A673 (cell line): ENCODE measurements at regions not wholly inside any gene's neighbourhood (a gene's known extent, or its start where the extent isn't known, plus 50 kb on each side); places are given as distances from the start of the nearest gene placed in this dataset.

Source experiments
- BruUV-seq: library from RNA; stranded (reverse); fragments of 400-500 nt; replicated peaks from 2 replicates; lab custom pipeline; 2021; lab: Mats Ljungman, UMichigan
- CTCF ChIA-PET: fragments of 300-600 bp; sonication (Branson Sonifier 250); formaldehyde crosslinking; loops from one replicate; lab custom pipeline; 2022; ENCODE audit warnings: antibody characterized with exemption; lab: Charles Lee
- POLR2A ChIA-PET: fragments of 300-600 bp; sonication (Branson Sonifier 250); formaldehyde crosslinking; loops from one replicate; lab custom pipeline; 2022; ENCODE audit warnings: antibody characterized with exemption; ENCODE audit not compliant: low non-redundant PET; lab: Charles Lee
- DNase-seq: peaks from one replicate; pipeline ENCODE4 v3.0.0-alpha.2; 2015; ENCODE audit warnings: low spot score
- H3K27ac ChIP-seq: fragments of 200-600 bp; sonication (generic); 2 replicates; pipeline ENCODE4 v1.5.1; 2016; ENCODE audit warnings: mixed run types, low read depth, mild to moderate bottlenecking, mixed read lengths, antibody characterized with exemption, low read length; ENCODE audit not compliant: poor library complexity, severe bottlenecking
- H3K27me3 ChIP-seq: fragments of 200-600 bp; sonication (generic); replicated peaks from 2 replicates; pipeline ENCODE4 v1.6.1; 2017; ENCODE audit warnings: mixed run types, low read depth, mild to moderate bottlenecking, mixed read lengths, antibody characterized with exemption, low read length; ENCODE audit not compliant: insufficient read depth, poor library complexity
- H3K36me3 ChIP-seq: fragments of 200-600 bp; sonication (generic); 2 replicates; pipeline ENCODE4 v1.6.1; 2016; ENCODE audit warnings: mixed run types, mild to moderate bottlenecking, mixed read lengths, antibody characterized with exemption, low read length; ENCODE audit not compliant: insufficient read depth, poor library complexity, severe bottlenecking
- H3K4me1 ChIP-seq: fragments of 200-600 bp; sonication (generic); 2 replicates; pipeline ENCODE4 v1.6.1; 2017; ENCODE audit warnings: mixed run types, mild to moderate bottlenecking, mixed read lengths, antibody characterized with exemption, low read length; ENCODE audit not compliant: insufficient read depth, poor library complexity, severe bottlenecking
- H3K4me3 ChIP-seq: fragments of 200-600 bp; sonication (generic); 2 replicates; pipeline ENCODE4 v1.5.1; 2016; ENCODE audit warnings: low read depth, mixed run types, mild to moderate bottlenecking, mixed read lengths, low read length; ENCODE audit not compliant: poor library complexity, severe bottlenecking
- H3K9me3 ChIP-seq: fragments of 200-600 bp; sonication (generic); 2 replicates; pipeline ENCODE4 v1.6.1; 2016; ENCODE audit warnings: mixed run types, low read depth, mild to moderate bottlenecking, mixed read lengths, antibody characterized with exemption, low read length; ENCODE audit not compliant: poor library complexity, severe bottlenecking
- EZH2 ChIP-seq: fragments of 200-600 bp; sonication (generic); IDR thresholded peaks from 2 replicates; pipeline ENCODE4 v1.6.1; 2017; ENCODE audit warnings: borderline replicate concordance, low read depth, mild to moderate bottlenecking, mixed read lengths, antibody characterized with exemption, low read length; ENCODE audit not compliant: poor library complexity, severe bottlenecking
- intact Hi-C: fragments of 100-400 bp; cut with micrococcal nuclease; formaldehyde crosslinking; loops from one replicate; pipeline ENCODE4 v1.10.0; 2022; ENCODE audit not compliant: unreplicated experiment
- TF ChIP-seq, protein P1 (sequence below): fragments of 300-800, 200-600 bp; sonication (generic); conservative IDR thresholded peaks from 2 replicates; pipeline ENCODE4 v1.5.1; 2017; ENCODE audit warnings: low read depth, mild to moderate bottlenecking, antibody characterized with exemption, low read length, moderate library complexity, mixed read lengths

DNA sequence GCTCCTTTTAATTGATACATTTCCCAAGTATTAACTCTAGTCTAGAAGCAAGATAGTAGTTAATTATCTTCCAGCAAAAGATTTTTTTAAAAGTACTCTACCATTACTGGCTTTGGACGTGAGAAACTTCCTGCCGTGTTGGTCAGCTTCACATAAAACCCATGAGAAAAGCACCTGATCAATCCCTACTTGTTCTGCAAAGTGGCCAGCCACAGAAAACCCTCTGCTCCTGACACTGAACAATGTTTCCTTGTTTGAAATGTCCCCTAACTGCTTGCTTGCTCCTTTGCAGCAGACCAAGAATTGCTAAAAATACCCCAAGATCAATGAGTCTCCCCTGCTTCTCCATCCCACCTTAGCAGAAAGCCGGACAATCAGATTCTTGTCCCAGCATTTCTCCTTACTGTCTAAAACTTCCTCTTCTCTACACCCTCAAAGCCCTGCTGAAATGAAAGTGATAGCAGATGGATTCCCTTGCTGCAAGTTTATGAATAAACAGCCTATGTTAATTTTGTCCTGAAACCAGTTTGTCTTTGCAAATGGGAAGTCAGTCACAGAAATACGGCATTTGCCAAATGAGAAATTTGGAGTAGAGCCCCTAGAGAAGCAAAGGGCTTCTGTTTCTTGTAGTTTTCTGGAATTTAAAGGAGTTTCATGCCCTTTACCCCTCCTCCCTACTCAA, 207.1 kb upstream of the ARHGAP20 start:
- no TSS peak for BruUV-seq
- ChIA-PET POLR2A (no interaction called here), CTCF (no interaction called here)
- TF ChIP-seq, protein P1, sequence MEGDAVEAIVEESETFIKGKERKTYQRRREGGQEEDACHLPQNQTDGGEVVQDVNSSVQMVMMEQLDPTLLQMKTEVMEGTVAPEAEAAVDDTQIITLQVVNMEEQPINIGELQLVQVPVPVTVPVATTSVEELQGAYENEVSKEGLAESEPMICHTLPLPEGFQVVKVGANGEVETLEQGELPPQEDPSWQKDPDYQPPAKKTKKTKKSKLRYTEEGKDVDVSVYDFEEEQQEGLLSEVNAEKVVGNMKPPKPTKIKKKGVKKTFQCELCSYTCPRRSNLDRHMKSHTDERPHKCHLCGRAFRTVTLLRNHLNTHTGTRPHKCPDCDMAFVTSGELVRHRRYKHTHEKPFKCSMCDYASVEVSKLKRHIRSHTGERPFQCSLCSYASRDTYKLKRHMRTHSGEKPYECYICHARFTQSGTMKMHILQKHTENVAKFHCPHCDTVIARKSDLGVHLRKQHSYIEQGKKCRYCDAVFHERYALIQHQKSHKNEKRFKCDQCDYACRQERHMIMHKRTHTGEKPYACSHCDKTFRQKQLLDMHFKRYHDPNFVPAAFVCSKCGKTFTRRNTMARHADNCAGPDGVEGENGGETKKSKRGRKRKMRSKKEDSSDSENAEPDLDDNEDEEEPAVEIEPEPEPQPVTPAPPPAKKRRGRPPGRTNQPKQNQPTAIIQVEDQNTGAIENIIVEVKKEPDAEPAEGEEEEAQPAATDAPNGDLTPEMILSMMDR, result no peak
- no peak for TF ChIP-seq EZH2
- no peak for DNase-seq
- H3K4me1 ChIP-seq, result peaks cover 42% of the 10 kb centered on the region
- no peaks in the 10 kb centered on the region for H3K36me3 ChIP-seq
- intact Hi-C loops, result no loop called here
- no peak overlapping the region for H3K4me3 ChIP-seq
- H3K27ac ChIP-seq, result peak overlapping the region; percentile 15
- no peaks in the 10 kb centered on the region for H3K27me3 ChIP-seq
- no peaks in the 10 kb centered on the region for H3K9me3 ChIP-seq

DNA sequence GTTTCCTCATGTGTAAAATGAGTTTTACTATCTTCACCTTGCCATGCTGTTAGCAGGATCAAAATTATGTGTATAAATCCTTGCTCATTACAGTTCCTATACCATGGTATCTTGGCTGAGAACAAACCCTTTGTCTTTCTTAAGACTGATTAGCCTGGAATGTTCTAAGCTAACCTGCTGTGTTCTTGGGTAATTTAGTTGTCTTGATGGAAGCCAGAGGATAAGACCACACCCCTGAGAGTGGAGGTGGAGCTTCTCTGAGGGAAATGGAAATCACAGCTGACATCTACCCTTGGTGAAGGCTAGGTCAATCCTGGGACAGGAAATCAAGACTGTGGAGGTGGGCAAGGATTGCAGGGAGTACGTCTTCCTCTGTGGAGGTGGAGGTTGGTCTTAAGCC, 206.1 kb upstream of the ARHGAP20 start:
- intact Hi-C loops, result no loop called here
- POLR2A ChIA-PET, result no interaction called here
- no TSS peak for BruUV-seq

DNA sequence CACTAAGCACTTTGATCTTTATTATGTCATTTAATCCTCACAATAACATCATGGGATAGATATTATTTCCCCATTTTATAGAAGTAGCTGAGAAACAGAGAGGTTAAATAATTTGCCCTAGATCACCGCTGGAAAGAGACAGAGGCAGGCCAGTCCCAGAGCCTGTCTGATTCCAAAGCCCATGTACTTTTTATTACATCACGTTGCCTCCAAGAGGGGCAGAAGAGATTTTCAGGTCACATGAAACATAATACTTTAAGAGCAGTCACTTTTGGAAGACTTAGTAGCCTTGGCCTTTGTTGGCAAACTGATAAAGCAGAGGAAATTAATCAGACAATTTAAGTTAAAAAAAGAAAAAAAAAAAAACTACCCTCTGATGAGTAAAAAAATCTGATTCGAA, 200.2 kb upstream of the ARHGAP20 start:
- Histone ChIP-seq H3K27ac (no peak overlapping the region), H3K9me3 (no peaks in the 10 kb centered on the region), H3K27me3 (no peaks in the 10 kb centered on the region), H3K4me1 (peaks cover 32% of the 10 kb centered on the region), H3K36me3 (no peaks in the 10 kb centered on the region), H3K4me3 (no peak overlapping the region)
- ChIA-PET CTCF (no interaction called here), POLR2A (no interaction called here)
- TF ChIP-seq, protein P1, result no peak
- TF ChIP-seq EZH2, result no peak
- intact Hi-C loops, result no loop called here
- DNase-seq, result no peak
- no TSS peak for BruUV-seq

More for the DNA sequence above, 206.1 kb upstream of the ARHGAP20 start:
- Histone ChIP-seq H3K4me3 (no peak overlapping the region), H3K27ac (no peak overlapping the region), H3K4me1 (peaks cover 36% of the 10 kb centered on the region), H3K27me3 (no peaks in the 10 kb centered on the region), H3K9me3 (no peaks in the 10 kb centered on the region), H3K36me3 (no peaks in the 10 kb centered on the region)
- CTCF ChIA-PET, result no interaction called here
- no peak for DNase-seq
- TF ChIP-seq EZH2, result no peak
- TF ChIP-seq, protein P1, result no peak
